ENCODE measurements at regions not wholly inside any gene's neighbourhood (a gene's known extent, or its start where the extent isn't known, plus 50 kb on each side); places are given as distances from the start of the nearest gene placed in this dataset.
"Not testable (repeated sequence)": the region's sequence is repeated elsewhere in the genome, so short reads cannot be mapped to it uniquely, and the experiment has no call there.

GRCh38 chr4:164239433-164239832 is 514.5 kb upstream of the SMIM31 start:
- DNase-seq, result no peak

- DNase-seq, result no peak
Measured at GRCh38 chr4:164239976-164240375, 514.0 kb upstream of the SMIM31 start.

GRCh38 chr4:164251257-164251656 is 502.7 kb upstream of the SMIM31 start:
- DNase-seq, result no peak

DNA sequence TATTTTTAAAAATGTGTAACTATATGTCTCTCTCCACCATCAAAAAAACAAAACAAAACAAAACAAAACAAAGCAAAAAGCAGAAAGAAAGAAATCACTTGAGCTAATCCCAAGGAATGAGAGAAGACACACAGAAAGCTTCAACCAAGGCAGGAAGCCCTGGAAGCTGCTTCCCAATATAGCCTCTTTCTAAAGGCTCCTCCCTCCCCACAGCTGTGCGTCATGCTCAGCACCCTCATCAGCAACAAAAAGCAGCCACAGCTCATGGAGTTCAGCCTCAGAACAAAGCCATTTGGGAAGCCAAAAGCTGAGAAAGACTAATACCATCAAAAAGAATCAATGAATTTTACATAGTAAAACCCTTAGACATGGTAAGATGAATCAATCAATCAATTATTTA is 501.6 kb upstream of the SMIM31 start:
- no peak for DNase-seq

- no peak for DNase-seq
Measured at GRCh38 chr4:164261831-164262230, 492.1 kb upstream of the SMIM31 start.

GRCh38 chr4:164262508-164262907 is 491.4 kb upstream of the SMIM31 start:
- not testable (repeated sequence) for DNase-seq

DNA sequence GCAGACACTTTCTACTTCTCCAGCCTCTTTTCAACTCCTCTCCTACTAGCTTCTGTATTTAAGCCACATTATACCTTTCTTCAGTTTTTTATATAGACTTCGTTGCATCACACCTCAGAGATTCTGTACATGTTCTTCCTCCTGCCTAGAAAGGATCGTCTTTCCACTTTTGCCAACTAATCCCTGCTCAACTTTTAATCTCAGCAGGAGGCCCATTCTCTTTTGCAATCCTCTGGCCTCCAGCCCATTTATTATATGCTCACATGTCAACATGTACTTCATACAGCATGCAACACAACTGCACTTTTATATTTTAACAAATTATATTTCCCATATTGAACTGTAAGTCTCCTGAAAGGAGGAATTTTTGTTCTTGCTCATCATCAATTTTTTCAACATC is 476.5 kb upstream of the SMIM31 start:
- DNase-seq, result not testable (repeated sequence)

GRCh38 chr4:164287173-164287572 is 466.8 kb upstream of the SMIM31 start:
- DNase-seq, result no peak

DNA sequence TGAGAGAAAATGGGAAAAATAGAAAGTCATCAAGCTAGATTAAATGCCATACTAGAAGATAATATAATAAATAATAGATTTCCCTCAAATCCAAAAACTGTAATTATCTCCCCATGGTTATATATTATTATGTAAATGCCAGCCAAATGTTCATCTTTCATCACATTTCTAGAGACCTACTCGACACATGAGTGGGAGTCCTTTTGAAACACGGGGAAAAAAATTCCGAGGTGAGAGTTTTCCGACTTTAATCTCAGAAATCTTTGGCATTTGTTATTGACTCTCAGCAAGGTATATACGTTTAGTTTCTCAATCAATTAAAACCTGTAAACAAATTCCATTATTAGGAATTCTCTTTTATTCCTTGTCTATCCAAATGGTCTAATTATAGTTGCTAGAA is 465.4 kb upstream of the SMIM31 start:
- DNase-seq, result no peak

GRCh38 chr4:164293203-164293602 is 460.7 kb upstream of the SMIM31 start:
- DNase-seq, result no peak

DNA sequence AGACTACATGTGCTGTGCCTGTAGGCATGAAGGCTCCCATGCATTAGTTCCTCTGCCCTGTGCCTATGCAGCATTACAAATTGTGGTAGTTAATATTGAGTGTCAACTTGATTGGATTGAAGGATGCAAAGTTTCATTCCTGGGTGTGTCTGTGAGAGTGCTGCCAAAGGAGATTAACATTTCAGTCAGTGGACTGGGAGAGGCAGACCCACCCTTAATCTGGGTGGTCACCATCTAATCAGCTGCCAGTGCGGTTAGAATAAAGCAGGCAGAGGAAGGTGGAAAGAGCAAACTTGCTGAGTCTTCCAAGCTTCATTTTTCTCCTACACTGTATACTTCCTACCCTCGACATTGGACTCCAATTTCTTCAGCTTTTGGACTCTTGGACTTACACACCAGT is 460.2 kb upstream of the SMIM31 start:
- DNase-seq, result no peak

DNA sequence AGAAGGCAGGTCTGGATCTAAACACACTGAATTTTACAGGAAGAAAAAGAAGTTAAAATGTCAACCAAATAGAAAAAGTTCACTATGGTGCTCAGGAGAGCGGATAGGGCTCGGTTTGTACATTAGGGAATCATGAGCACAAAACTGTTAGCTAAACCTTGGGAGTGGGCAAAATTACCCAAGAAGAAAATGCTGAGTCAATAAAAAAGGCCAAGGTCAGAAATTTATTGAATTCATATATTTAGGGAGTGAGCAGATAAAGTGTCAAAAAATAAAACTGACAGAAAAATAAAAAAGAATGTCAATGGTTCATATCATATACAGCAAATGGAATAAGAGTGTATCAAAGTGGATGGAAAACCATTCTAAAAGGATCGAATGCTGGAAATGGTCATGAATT is 452.5 kb upstream of the SMIM31 start:
- no peak for DNase-seq

DNA sequence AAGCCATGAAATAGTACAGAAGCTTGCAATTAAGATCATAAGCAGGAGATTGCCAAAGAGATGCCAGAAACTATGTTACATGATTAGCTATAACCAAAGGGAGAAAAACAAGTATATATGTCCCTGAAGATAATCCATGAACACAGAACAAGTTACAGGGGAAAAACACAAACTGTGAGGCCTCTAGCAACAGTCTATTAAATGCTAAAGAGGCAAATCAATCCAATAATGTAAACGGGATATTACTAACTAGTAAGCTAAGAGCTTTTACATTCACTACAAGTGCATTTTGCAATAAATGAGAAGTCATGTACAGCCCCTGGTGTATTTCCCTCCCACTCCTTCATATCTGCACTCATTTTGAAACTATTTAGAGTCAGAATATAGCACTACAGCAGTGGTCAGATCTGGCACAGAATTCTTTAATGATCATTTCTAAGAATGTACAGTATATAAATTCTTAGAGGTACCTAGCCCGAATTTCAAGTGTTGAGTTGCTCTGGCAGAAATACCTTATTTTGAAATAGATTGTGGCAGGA is 449.8 kb upstream of the SMIM31 start:
- DNase-seq, result no peak

- no peak for DNase-seq
Measured at GRCh38 chr4:164304861-164305260, 449.1 kb upstream of the SMIM31 start.

DNA sequence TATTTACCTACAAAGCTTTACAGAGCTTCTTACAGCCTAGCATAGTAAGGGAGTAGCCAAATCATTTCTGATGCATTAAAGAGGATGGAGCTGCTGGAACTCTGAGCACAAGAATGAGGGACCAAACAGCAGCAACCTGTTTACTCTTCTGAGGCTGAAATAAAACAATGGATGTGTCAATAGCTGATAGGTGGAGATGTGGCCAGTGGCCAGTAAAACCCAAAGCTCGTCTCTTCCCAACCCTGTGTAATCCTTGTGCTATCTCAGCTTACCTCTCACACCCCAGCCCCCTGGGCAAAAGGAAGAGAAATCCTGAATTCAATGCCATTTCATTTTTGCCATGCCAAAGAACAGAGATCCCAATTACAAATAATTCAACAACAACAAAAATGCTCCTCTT is 446.7 kb upstream of the SMIM31 start:
- DNase-seq, result no peak

GRCh38 chr4:164312671-164313070 is 441.3 kb upstream of the SMIM31 start:
- DNase-seq, result no peak

DNA sequence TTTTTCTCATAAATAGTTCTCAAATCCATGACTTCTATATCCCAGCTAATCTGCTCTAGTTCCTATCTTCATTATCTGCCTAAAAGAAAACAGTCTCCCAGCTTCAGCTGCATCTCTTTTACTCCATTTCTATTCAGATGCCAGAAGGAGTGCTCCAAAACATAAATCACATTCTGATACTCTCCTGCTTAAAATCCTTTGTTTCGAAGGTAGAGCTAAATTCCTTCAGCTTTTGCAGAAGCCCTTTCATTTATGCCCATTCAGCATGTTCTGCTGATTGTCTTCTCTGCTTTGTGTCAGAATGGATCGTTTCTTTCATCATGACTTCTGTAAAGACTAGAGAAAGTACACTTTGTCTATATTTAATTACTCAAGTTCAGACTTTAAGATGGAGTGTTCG is 440.1 kb upstream of the SMIM31 start:
- no peak for DNase-seq

DNA sequence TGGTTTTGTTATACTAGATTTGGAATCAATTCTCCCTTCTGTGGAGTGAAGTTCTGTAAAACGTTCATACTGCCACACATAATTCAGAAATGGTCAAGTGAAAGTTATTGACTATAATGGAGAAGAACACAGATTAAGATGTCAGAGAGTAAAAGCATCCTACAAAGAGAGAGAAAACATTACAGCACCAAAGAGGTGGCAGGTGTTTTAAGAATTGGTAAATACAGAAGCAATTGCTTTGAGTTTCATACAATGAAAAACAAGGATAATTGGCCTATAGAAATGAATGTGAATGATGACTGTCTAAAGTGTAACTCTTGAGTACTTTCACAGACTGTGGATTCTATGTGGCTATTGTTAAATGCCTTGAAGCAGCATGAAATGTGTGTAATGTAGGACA is 435.6 kb upstream of the SMIM31 start:
- no peak for DNase-seq

- no peak for DNase-seq
Measured at GRCh38 chr4:164319688-164320087, 434.2 kb upstream of the SMIM31 start.

DNA sequence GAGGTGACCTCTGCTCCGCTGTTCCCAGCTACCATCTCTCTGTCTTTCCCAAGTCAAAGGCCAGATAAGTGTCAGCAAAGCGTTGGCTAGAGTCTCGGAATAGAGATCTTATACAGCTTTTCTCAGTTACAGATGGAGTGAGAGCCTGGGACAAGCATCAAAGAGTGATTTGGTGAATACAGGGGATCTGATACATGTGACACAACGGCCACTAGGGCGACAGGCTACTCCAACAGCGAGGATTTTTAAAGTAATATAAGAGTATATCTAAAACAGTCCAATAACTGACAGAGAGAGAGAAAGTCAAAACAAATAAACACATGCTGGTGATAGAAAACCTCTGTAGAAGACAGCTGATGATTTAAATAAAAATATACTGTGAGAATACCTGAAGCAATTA is 433.1 kb upstream of the SMIM31 start:
- DNase-seq, result no peak

DNA sequence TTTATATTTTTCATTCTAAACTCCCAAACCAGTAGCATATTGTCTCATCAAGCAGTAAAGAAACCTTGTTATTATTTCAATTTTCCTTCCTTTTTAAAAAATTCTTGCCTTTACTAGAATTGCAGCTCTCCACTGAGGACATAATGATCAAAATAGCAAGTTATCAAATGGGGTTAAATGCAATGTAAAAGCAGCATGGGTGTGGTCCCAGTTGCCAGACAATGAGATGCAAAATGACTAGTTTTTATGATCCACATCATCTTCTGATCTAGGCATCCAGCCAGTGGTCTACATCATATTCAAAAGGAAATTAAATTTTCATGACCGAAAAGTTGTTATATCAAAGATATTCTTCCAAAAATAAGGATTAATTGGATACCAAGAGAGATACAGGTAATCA is 427.9 kb upstream of the SMIM31 start:
- no peak for DNase-seq

- DNase-seq, result no peak
Measured at GRCh38 chr4:164337219-164337944, 416.5 kb upstream of the SMIM31 start.

DNA sequence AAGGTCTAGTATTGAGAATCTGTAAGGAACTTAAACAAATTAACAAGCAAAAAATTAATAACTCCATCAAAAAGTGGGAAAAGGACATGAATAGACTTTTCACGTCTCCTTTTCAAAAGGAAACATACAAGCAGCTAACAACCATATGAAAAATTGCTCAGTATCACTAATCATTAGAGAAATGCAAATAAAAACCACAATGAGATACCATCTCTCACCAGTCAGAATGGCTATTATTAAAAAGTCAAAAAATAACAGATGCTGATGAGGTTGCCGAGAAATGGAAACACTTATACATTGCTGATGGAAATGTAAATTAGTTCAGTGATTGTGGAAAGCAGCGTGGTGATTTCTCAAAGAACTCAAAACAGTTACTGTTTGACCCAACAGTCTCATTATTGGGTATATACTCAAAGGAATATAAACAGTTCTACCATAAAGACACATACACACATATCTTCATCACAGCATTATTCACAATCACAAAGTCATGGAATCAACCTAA is 410.4 kb upstream of the SMIM31 start:
- no peak for DNase-seq

GRCh38 chr4:164345756-164346155 is 408.2 kb upstream of the SMIM31 start:
- DNase-seq, result no peak

- DNase-seq, result no peak
Measured at GRCh38 chr4:164350061-164350460, 403.9 kb upstream of the SMIM31 start.

Data from left hindlimb (tissue), 1 donor.